ENCODE measurements at regions not wholly inside any gene's neighbourhood (a gene's known extent, or its start where the extent isn't known, plus 50 kb on each side); places are given as distances from the start of the nearest gene placed in this dataset.
"Not testable (repeated sequence)": the region's sequence is repeated elsewhere in the genome, so short reads cannot be mapped to it uniquely, and the experiment has no call there.

GRCh38 chr3:161914703-161915417, 418.3 kb downstream of the OTOL1 start:
- DNase-seq (ENCODE audit: low spot score), result no peak

- no peak for DNase-seq (ENCODE audit: low spot score)
Measured at GRCh38 chr3:161915418-161915750, 418.8 kb downstream of the OTOL1 start.

- DNase-seq (ENCODE audit: low spot score), result no peak
Measured at GRCh38 chr3:161920196-161920595, 423.6 kb downstream of the OTOL1 start.

- no peak for DNase-seq (ENCODE audit: low spot score)
Measured at GRCh38 chr3:161925749-161926360, 429.2 kb downstream of the OTOL1 start.

- DNase-seq (ENCODE audit: low spot score), result no peak
Measured at GRCh38 chr3:161927131-161927530, 430.5 kb downstream of the OTOL1 start.

- DNase-seq (ENCODE audit: low spot score), result no peak
Measured at GRCh38 chr3:161939918-161940620, 443.5 kb downstream of the OTOL1 start.

- no peak for DNase-seq (ENCODE audit: low spot score)
Measured at GRCh38 chr3:161940621-161940965, 444.0 kb downstream of the OTOL1 start.

GRCh38 chr3:161941891-161942290, 445.3 kb downstream of the OTOL1 start:
- DNase-seq (ENCODE audit: low spot score), result no peak

GRCh38 chr3:161943801-161944345, 447.3 kb downstream of the OTOL1 start:
- DNase-seq (ENCODE audit: low spot score), result not testable (repeated sequence)

GRCh38 chr3:161946443-161946960, 449.9 kb downstream of the OTOL1 start:
- DNase-seq (ENCODE audit: low spot score), result no peak

- no peak for DNase-seq (ENCODE audit: low spot score)
Measured at GRCh38 chr3:161950318-161950868, 453.8 kb downstream of the OTOL1 start.

- DNase-seq (ENCODE audit: low spot score), result no peak
Measured at GRCh38 chr3:161957467-161957866, 460.9 kb downstream of the OTOL1 start.

- no peak for DNase-seq (ENCODE audit: low spot score)
Measured at GRCh38 chr3:161964857-161965256, 468.2 kb downstream of the OTOL1 start.

- DNase-seq (ENCODE audit: low spot score), result no peak
Measured at GRCh38 chr3:161969867-161970266, 473.3 kb downstream of the OTOL1 start.

- no peak for DNase-seq (ENCODE audit: low spot score)
Measured at GRCh38 chr3:161975201-161975600, 478.6 kb downstream of the OTOL1 start.

GRCh38 chr3:161977063-161977462, 480.5 kb downstream of the OTOL1 start:
- no peak for DNase-seq (ENCODE audit: low spot score)

- no peak for DNase-seq (ENCODE audit: low spot score)
Measured at GRCh38 chr3:161977850-161978249, 481.2 kb downstream of the OTOL1 start.

GRCh38 chr3:161987933-161988332, 491.3 kb downstream of the OTOL1 start:
- DNase-seq (ENCODE audit: low spot score), result no peak

- no peak for DNase-seq (ENCODE audit: low spot score)
Measured at GRCh38 chr3:161989012-161989411, 492.4 kb downstream of the OTOL1 start.

- DNase-seq (ENCODE audit: low spot score), result no peak
Measured at GRCh38 chr3:161990036-161990435, 493.4 kb downstream of the OTOL1 start.

- DNase-seq (ENCODE audit: low spot score), result no peak
Measured at GRCh38 chr3:161991901-161992540, 495.4 kb downstream of the OTOL1 start.

- no peak for DNase-seq (ENCODE audit: low spot score)
Measured at GRCh38 chr3:161999846-162000245, 503.2 kb downstream of the OTOL1 start.

Data from germinal center (tissue), 1 donor.